ENCODE measurements at regions not wholly inside any gene's neighbourhood (a gene's known extent, or its start where the extent isn't known, plus 50 kb on each side); places are given as distances from the start of the nearest gene placed in this dataset.

DNA sequence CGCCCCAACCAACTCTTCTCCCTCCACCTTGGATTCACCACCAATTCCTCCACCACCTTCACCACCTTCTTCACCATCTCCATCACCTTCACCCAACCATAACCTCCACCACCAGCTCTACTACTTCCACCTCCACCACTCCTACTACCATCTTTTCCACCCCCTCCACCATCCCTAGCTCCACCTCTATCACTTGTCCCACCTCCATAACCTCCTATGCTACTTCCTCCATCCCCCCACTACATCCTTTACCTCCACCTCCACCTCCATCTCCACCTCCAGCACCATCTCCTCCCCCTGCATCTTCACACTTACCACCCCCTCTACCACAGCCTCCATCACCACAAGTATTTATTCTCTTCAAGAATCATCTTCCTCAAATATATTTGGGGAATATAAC, 254.9 kb upstream of the EGLN3 start:
- no peak for DNase-seq

DNA sequence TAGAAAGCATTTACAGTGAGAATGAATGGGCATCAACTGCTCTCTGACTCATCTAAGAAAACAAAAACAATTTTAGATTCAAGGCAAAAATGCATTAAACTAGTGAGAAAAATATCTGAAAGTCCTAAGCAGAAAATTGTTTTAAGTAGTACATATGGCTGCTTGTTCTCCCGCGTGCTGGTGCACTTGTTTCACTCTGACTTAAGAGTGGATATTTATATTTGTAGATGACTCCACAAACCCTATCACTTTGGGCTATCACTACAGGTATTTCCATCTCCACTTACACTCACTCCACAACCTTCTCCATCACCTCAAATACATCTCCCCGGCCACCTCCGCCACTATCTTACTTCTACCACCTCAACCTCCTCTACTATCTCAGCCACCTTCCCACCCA, 253.9 kb upstream of the EGLN3 start:
- DNase-seq = no peak

DNA sequence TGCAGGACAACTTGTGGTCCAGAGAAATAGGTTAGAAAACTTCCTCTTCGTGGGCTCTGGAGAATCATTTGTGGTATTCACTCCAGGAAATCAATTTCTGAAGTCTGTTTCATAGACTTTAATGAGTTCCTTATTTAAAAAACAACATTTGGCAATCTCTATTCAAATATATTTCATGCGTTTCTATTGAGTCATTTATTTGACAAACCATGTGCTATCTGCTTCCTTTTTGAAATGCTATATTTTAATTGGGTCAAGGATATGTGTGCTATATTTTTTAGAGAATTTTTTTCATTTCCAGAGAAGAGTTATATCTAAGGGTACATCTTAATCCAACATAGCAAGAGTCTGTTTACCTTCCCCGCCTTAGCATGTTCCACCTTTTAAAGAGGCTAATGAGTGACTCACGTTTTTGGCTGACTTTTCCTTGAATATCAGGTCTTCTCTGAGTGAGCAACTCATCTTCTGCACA, 252.4 kb upstream of the EGLN3 start:
- no peak for DNase-seq

DNA sequence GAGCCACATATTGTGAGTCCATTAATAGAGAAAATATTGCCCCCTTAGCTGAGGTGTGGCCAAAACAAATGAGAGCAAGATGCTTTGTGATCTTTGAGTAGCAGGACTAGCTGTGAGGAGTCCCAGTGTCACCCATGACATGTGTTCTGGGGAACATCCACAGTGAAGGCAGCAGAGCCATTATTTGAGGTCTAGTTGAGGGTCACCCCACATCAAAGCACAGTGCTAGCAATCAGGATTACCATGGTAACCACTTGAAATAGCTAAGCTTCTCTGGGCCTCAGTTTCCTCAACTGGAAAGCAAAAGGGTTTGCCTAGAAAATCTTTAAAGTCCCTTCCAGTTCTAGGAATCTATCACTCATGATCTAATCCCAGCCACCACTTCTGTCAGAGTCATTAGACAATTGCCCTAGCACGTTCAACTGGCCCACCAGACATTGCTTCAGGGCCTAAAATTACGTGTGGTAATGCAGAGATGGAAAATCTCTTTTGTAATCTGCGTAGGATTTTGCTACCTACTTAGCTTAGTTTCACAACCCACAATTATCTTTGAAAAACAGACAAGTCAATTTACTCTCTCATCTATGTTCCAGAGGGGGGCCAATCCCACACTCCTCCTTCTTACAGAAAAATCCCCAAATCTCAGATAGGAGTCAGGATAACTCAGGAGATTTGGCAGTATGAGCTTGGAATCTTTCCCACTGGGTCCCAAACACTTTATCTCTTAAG, 251.2 kb upstream of the EGLN3 start:
- DNase-seq = no peak

DNA sequence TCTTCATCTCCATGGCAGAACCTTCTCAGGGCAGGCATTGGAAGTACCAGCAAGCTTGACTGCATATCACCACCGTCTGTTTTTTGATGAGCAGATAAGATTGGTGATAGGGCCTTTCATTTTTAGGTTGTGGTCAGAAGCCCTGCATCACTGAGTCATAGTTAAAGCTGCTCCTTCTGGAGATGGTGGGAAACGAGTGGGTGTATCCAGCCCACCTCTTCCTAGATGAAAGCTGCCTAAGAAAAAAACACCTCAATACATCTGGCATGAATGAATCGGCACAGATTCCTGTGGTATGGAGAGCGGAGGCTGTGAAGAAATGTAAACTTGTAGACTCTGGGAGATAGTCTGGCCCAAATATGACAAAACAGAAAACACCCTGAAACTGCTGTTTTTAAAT, 248.7 kb upstream of the EGLN3 start:
- no peak for DNase-seq

DNA sequence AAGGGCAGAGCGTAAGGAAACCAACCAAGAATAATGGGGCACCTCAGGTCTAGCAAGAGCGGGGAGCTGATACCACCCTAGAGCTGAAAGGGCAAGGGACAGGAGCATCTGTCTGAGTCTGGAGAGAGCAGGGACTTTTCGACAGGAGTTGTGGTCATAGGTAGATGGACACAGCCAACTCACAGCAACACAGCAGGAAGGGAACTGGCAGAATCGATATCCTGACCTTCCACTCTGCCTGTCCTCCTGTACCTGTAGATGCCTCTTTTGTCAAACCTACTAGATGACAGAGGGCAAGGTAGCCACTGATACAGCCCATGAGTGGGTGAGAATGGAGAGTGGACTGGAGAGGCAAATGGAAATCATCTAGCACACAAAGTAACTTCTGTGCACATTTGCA, 247.2 kb upstream of the EGLN3 start:
- no peak for DNase-seq

DNA sequence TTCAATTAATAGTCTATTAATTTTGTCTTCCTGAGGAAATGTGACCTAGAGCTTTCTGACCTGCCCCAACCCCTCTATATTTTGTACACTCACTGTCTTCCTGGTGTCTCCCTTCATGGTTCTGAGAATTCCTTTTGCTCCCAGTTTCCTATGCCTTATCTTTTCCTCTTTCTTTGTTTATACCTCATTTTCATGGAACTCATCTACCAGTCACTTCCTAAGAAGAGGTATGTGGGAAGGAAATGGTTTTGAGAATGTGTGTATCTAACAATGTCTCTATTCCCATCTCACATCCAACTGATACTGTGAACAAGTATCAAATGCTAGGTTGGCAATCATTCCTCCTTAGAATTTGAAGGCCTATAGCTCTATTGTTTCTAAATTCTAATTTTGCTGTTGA, 245.1 kb upstream of the EGLN3 start:
- no peak for DNase-seq

DNA sequence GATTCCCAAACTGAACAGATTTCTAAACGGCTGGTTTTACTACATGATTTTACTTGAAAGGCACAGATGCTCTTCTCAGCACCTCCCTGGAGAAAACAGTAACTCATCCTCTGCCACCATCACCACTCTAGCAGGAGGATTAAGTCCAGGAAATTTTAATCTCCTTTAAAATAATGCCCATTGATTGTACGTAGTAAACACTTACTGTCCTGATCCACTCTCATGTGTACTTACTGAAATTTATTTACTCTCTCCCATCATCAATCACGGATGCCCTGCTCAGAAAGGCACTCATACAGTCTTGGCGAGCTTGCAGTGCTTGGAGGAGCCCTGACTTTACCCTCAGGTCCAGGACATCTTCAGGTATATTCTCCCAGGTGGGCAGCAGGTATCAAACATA, 239.8 kb upstream of the EGLN3 start:
- no peak for DNase-seq

DNA sequence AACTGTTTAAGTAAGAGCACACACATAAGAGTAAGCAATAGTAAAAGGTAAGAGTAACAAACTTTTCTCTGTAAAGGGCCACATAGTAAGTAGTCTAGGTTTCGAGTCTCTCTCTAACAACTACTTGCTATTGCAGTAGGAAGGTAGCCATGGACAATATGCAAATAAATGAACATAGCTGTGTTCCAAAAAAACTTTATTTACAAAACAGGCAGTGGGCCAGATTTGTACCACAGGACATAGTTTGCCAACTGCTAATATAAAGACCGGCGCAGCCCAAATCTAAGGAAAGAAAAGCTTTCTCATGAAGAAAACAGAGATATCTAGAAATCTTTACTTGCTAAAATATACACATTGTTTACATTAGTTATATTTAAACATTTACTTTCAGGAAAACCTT, 239.0 kb upstream of the EGLN3 start:
- DNase-seq = no peak

DNA sequence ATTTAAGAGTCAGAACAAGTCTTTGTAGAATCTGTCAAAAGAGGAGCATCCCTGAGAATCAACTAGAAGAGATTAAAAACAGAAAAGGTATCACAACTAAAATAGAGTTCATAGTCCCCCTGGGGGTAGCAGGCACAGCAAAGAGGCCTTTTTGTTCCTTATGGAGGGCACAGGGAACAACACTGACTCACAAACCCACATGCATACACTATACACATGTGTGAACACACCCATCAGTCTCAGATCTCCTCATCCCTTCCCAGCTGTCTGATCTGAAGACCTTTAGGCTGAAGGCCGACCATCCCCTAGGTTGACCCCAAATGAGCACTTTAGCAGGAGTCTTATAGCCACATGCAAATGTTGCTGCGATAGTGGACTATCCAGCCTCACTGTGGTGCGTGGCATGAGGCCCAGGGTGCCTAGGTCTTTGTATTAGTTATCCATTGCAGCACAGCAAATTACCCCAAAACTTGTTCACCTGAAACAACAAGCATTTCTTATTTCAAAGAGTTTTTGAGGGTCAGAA, 236.7 kb upstream of the EGLN3 start:
- DNase-seq = no peak

DNA sequence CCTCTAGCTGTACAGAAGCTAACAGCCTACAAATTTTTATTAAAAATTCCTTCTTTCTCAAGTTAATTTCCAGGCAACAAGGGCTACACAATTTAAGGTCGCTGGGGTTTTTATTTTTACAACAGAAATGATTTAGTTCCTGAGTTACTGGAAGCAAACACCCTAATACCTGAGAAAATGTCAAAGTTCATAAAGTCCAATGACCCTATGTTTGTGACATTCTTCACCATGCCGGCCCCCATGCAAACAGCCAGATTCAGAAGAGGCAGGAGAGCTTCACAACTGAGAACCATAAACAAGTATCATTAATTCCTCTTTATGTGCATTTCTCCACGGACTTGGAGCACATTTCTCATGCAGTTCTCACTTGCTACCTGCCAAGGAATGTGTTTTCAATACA, 236.2 kb upstream of the EGLN3 start:
- DNase-seq = no peak

DNA sequence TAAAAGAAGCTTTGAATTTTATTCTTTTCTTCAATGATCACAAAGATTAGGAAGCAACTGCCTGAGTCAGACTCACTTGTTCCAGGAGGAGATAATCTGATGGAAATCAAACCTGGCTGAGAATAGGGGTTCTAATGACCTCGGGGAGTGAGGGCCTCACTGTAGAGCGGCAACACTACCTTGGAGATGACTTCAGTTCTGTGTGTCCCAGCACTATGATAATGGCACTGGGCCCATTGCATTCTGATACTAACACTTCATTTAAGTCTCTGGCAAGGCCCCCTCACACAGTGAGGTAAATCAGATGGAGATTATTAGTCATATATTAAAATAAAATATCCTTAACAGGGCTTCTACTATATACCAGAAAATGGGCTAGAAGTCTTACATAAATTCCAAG, 233.3 kb upstream of the EGLN3 start:
- no peak for DNase-seq

DNA sequence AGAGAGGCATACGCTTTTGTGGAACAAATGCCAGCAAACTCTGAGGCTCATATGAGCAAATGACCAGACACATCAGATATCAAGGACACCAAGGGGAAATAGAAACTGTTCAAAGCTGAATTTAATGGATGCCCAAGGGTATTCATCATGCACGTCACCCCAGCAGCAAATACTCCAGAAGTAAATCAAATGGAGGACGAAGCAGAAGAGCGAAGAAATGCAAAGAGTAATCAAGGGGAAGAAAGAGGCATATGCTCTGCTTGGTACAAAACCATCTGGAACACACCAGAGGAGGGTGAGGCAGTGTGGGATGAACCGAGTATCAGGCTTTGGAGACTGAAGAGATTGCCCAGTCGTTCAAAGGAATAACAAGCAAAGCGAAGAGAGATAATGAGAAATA, 232.6 kb upstream of the EGLN3 start:
- no peak for DNase-seq

DNA sequence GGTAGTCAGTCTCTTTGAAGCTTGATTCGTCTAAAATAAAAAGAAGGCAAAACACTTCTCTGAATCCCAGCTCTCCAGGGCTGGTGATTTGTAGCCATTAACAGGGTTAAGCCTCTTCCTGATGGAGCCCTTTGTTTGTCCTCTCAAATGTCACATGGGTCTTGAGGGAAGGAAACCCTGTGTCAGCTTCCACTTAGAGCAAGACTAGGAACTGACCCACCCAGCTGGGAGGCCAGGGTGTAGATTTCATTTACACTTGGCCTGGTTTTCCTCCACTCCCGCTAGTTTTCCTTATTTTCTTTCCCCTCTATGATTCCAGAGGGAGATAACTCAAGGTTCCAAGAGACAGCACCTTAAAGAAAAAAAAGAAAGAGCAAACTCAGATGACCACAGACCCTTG, 230.5 kb upstream of the EGLN3 start:
- no peak for DNase-seq

DNA sequence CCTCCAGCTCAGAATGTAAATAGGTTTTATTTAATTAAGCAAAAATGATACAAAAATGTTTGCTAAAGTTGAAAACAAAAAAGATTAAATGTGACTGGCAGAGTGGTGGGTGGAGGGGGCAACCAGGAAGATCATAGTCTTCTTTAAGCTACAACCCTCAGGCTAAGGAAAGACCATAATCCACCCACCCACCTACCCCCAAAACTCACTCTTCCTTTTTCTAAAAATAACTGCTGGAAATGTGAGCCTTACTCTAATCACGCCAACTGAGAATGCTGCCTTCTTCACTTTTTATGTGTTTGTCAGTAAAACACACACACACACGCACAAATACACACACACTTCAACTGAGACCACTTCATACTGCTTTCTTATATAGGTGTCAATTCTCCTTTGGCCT, 230.0 kb upstream of the EGLN3 start:
- no peak for DNase-seq

DNA sequence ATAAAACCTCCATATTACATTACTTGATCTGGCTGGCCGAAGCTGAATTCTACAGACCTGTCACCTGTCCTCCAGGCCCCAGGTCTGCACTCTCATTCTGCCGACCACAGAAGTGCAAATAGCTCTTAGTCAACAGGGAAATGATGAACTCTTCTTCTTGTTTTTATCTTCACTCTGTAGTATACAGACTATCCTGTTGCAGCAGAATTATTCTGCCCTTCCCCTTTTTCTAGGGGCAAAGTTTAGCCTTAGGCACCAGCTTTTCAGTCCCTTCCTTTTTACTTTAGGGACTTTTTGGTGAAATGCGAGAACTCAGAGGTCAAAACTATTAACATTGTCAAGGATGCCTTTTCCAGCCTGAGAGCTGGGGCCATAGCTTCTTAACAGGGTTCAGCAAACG, 229.6 kb upstream of the EGLN3 start:
- DNase-seq = no peak

DNA sequence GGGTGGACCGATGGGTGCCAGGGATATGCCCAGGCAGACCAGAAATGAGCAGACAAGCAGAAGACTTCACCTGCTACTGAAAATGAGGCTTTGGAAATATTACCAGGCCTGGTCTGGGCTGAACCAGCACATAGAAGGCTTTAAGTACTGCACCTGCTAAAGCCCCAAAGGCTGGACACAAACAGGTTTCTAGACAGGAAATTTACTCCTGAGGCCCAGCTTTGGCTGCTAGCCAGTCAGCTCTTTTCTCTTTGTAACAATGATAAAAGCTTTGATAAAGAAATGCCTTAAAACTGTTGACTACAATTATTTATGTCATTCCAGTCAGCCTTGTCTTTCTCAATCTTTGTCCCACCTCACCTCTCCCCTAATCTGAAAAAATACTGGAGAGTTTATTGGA, 228.9 kb upstream of the EGLN3 start:
- DNase-seq = no peak

DNA sequence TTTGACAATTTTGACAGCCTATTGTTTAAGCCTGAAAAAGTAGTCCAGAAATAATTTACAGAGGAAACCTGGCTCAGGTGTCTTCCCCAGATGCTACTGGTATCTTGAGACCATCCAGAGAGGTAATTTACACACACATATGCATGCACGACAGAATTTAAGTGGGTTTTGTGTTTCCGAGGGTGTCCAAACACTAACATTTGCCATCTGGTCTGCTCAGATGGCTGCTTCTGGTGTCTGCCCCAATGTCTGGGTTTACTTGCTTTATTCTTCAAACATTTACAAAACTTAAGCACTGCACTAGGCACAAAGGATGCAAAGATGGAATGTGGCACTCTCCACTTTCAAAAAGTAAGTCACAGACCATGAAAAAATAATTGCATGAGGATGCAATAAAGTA, 226.6 kb upstream of the EGLN3 start:
- no peak for DNase-seq

DNA sequence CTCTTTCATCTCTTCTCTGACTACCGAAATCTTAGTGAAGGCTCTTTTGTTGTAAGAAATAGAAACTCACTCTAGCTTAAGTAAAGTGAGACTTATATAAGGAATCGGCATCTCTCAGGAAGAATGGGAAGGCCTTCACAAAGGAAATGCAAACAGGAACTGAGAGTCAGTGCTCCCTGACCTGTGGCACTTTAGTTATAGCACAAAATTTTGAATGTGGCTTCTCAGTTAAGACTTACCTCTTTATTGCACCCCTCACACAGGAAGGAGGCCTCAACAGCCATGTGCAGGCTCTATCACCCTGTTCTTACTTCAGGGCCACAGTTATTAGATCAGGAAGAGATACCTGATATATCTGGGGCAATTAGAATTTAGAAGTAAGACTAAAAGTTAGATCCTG, 224.7 kb upstream of the EGLN3 start:
- DNase-seq = no peak

DNA sequence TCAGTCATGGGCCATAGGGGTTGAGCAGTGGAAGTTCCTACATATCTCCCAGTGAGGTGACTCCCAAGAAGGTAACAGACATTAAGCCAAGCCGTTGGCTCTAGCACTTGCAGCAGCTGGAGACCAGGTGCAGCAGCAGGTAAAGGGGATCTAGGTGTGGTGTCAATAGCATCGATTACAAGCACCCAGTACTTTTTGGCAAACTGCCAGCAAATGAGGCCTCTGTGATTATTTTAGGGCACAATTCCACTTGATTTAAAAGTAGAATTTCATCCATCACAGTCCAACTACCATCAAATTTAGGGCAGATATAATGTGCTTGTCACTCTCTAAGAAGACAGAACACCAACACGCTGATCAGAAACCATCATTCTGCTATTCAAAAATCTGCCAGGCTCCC, 224.1 kb upstream of the EGLN3 start:
- DNase-seq = no peak

DNA sequence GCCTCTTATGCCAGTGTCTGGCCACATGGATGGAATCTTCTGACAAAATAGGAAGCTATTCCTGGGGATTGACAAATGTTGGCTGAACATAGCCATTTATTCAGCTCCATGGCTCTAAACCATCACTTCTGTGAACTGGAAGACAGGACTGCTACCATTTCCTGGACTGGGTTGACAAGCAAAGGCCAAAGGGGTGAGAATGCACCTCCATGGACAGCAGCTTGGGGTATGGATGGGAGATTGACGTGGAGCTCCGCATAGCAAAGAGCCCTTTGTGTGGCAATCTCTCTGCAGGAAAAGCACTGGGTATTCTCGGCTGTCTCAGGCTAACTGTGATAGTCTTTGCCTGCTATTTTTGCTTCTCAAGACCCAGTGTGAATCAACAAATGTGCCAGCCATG, 223.0 kb upstream of the EGLN3 start:
- DNase-seq = no peak

DNA sequence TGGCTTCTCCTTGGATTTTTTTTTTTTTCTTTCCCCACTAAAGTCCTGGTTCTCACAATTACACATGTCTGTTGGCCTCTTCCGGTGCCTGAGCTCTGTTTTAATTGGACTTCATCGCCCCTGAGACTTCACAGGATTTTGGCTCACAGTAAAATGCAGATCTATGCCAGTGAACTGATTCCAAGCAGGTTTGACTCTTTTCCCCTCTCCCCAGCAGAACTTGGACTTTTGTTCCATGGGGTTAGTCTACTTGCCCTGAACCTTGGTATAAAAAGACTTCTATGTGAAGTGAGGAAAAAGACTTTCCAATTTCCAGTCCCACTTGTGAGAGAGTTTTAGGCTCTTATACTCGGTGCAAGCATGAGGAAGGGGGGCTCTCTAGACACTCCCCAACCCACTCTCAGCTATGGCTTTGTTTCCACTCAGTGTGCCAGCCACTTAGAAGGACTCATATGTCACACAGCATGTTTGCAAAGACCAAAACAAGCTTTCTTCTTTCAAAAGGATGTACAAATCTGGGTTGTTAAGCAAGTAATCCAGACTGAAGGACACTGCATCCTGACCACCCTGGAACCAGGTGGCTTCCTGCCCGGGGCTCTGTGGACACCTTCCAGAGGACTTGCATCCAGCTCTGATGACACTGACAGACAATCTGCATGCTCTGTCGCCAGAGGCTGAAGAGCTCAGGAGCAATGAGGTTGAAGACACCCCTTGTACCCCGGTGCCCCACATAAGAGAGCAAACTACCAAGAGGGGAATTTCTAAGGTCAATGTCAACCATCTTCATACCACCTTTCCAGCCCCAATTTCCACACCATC, 221.9 kb upstream of the EGLN3 start:
- DNase-seq = no peak

DNA sequence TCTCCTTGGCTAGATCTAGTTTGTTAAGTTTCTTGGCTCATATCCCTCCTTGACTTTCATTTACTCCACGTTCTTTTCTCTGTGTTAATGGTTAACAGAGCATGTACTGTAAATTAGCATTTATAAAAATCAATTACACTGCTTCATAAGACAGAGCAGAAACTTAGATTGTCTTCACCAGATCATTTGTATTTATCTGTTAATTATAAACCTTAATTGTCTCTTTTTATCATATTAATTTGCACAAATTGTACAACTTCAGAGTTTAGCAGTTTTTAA, 221.2 kb upstream of the EGLN3 start:
- DNase-seq = no peak

DNA sequence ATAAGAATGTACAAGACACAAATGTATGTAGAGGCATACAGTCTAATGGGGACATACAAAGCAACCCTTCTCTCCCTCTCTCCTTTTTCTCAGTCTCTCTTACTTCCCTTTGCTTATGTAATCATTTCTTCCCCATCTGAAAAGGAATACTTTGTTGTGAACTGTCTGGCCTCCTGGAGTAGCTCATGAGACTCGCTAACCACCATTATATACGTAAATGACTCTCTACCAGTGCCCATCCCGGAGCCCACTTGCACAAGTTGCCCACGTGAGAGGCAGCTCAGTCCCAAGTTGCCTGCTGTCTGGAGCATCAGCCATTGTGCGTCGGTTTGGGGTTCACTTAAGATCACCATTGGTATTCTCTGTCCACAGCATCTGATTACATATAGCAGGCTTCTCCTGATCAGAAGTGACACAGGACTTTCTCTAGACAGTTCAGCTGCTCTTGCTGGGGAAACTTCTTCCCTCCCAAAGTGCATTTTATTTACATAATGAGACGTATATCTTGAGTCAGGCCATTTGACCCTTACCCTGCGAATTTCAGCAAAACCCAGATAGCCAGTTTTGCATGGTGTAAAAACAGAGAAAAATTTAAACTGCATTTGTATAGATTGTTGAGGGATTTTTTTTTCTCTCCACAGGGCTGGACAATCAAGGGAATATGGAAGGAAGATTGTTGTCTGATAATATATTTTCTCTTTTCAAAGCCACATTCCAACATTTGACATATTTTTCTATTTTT, 220.7 kb upstream of the EGLN3 start:
- DNase-seq = no peak

Data from activated CD8-positive, alpha-beta memory T cell treated with anti-CD3 and anti-CD28 coated beads, Interleukin-2, amount 50 U/mL, for 4 hours (primary cell).